H4 (cell line): ENCODE measurements at regions not wholly inside any gene's neighbourhood (a gene's known extent, or its start where the extent isn't known, plus 50 kb on each side); places are given as distances from the start of the nearest gene placed in this dataset.
"Not testable (repeated sequence)": the region's sequence is repeated elsewhere in the genome, so short reads cannot be mapped to it uniquely, and the experiment has no call there.

Experiments used
- DNase-seq: peaks from one replicate; pipeline ENCODE4 v3.0.0-alpha.2; 2015; ENCODE audit warnings: low spot score

DNA sequence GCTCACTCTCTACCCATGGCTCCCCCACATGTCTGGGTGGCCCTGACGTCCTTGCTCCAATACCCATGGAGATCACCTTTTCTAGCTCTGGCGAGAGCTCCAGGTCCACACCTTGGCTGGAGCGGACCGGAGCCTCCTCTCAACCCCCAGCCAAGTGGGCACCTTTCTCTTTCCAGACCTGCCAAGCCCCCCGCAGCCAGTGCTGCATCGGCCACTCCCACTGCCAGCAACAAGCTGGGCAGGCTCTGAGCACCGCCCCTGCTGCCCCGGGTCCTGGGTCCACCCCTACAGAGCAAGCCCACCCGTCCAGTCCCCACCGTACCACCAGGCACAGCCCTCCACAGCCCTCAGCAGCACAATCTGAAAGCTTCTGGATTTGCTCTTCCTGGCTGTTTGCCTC lies 98.2 kb upstream of the C14orf180 start:
- no peak for DNase-seq

DNA sequence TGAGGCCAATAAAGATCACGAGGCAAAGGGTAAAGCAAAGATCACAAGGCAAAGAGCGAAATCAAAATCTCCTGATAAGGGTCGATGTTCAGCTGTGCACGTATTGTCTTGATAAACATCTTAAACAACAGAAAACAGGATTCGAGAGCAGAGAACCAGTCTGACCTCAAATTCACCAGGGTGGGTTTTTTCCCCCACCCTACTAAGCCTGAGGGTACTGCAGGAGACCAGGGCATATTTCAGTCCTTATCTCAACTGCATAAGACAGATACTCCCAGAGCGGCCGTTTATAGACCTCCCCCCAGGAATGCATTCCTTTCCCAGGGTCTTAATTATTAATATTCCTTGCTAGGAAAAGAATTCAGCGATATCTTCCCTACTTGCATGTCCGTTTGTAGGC lies 97.5 kb upstream of the C14orf180 start:
- not testable (repeated sequence) for DNase-seq

DNA sequence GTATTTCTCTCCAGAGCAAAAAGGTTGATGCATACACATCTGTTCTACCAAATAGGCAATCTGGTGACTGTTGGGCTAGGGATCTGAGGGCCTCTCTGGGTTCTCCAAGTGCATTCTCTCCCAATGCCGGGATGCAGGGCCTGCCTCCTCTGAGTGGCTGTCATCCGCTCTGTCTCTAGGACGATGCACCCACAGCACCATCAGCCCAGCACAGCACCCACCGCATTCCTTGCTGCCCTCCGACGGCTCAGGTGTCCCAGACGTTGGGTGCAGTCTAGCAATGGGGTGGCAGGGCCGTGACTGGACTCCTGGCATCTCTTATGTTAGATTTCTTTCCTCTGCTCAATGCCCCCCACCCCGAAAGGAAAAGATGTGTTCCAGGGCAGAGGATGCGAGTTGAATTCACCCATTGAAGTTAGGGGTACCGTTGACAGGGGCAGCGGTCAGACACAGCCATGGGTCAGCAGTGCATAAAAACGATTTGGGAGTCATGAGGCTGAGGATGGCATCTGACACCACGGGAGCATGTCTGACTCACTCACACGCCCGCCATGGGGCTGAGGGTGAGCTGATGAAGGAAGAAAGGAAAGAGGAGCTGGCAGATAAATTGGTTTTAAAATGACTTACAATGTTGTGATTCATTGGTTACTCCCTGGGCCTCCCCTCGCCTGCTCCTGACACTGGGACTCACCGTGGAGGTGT lies 93.2 kb upstream of the C14orf180 start:
- no peak for DNase-seq

DNA sequence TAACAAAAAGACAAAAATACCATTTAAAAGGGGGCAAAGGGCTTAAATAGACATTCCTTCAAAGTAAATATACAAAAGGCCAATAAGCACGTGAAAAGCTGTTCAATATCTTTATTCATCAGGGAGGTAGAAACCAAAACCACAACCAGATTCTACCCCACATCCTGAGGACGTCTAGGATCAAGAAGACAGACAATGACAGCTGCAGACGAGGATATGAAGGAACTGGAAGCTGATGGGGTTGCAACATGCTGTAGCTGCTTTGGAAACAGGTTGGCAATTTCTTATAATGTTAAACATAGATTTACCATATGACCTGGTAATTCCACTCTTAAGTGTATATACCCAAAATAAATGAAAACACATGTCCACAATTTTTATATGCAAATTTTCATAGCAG lies 85.1 kb upstream of the C14orf180 start:
- no peak for DNase-seq

DNA sequence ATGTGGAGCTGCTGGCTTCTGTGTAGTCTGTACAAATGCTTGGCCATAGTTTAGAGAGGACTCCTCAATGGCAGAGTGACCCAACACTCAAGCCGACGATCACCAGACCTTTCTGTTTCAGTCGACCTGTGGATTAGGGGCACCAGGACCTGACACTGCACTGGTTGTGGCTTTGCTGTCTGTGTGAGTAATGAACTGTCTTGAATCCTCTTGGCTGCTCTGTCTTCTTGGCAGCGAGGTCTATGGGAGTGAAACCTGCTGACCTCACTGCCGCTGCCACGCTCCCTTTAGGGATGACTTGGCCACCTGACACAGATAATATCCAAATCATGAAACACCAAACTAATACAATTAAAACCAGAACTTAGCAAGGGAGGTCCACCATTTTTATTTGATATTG lies 83.5 kb upstream of the C14orf180 start:
- DNase-seq: no peak

DNA sequence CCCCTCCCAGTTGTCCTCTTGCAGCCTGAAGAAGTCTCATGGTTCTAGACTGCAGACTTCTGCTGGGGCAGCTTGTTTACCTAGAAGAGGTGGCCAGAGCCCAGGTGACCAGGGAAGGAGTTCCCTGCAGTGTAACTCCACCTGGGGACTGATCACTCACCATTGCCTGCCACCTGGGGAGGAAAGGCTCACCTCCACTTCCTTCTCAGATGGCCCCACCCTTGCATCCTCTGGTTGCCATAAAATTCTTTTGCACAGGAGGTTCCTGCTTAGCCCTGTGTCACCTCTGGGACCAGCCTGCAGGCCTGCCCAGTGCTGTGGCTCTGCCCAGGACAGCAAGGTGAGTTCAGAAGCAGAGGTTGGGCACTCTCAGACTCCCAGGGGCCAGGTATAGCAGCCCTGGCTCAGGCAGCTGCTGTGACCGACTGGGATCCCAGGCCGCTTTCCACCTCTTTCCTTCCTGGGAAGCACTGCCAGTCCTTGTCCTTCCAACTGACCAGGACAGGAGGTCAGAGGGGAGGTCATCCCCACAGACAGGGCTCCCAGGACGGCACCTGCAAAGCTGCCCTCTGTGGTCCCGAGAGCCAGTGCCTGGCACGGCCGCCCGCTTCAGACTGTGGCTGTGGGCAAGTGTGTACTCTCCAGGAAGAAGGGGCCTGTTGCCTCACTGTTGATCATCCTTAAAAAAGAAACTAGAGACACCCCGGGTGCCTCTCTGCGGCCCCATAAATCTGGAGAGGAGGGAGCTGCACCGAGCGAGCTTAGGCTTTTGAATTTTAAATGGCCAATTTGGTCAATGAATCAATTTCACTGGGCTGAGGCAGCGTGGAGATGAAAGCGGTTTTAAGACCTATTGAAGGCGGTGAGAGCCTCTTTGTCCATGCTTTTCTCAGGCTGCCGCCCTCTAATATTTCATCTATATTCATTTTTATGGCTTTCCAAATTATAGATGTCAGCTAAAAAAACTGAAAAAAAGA lies 79.5 kb upstream of the C14orf180 start:
- no peak for DNase-seq

DNA sequence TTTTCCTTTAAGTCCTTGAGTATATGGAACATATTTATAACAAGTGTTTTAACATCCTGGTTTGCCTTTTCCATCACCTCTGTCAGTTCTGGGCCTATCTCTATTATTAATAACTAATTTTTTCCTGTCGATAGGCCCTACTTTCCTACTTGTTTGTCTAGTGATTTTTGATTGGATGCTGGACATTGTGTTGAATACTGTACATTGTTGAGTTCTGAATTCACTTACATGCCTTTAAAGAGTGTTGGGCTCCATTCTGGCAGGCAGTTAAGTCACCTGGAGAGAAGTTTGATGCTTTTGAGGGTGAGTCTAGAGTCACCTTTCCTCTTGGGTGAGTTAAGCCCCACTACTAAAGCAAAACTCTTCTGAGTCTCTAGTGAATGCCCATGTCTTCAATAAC lies 77.5 kb upstream of the C14orf180 start:
- no peak for DNase-seq

DNA sequence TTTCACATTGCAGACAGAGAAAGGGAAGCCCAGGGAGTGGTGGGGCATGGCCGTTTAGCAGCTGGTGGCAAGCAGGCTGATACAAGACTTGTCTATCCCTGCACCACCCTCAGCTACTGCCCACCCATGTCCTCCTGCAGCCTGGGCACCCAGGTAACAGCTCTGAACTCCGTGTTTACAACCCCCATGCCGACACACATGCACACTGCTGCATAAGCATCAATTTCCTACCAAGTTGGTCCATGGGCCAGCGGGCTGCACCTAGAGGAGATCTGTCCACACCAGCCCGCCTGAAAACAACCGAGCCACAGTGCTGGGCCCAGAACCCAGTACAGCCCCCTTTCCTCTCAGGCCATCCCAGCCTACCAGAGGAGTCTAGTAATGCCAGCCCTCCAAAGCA lies 75.9 kb upstream of the C14orf180 start:
- DNase-seq: no peak

DNA sequence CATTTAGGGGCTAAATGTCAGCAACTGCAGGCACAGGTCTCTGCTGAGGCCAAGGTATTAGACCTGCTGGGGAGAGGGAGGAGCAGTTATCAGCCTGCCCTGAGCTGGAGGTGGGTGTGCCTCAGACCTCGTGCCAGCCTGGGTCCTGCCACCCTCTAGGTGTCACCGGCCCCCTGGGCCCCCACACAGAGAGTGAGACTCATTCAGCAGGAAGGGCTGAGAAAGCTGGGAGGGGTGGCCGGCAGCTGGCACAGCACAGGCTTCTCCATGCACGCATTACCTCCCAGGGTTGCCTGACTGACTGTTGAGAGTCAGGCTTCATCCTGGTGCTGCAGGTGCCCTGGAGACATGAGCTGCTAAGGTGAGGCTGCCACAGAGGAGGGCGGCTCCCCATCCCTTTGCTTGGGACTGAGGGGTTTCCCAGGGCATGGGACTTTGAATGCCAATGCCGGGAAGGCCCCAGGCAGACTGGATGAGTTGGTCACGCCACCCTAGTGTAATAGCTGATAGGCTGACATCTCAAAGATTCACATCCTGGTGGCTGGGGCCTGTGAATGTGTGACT lies 75.3 kb upstream of the C14orf180 start:
- DNase-seq: no peak

DNA sequence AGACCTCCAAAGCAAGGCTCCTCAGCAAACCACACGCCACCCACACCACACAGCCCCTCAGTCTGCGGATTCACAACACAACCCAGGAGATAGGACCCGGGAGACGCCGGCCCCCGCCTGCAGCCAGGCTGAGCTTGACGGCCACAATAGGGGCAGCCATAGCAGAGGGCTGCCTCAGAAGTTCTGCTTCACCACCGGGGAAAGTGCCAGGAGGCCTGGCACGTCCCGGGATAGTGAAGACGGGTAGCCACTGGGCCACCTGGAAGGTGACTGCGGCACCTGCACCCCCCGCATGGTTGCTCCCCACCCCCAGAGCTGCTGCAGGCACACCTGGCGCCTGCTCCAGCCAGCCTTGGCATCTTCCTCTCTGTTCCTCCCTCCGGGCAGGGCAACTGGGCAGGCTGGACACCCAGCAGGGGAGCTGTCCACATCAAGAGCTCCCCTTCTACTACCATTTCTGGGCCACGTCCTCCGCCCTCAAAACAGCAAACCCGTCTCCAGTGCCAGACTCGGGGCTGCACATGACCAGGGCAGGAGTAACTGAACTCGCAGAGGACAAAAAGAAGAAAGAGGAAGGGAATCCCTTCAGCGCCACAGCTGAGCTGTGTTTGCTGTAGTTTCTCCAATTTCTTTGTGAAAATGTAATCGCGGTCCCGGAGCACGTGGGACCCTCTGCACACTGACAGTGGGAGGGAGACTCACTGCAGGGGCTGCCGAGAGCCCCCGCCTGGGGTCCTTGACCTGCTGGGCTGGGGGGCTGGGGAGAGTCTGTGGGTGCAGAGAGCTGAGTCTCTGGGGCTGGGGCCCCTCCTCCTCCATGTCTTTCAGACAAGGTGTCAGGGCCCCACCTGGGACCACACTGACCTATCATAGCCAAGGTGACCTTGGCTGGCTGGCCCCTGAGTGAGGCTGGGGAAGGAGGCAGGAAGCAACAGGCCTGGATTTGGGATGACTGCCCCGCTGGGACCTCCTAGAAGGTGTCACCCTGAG lies 74.2 kb upstream of the C14orf180 start:
- no peak for DNase-seq

DNA sequence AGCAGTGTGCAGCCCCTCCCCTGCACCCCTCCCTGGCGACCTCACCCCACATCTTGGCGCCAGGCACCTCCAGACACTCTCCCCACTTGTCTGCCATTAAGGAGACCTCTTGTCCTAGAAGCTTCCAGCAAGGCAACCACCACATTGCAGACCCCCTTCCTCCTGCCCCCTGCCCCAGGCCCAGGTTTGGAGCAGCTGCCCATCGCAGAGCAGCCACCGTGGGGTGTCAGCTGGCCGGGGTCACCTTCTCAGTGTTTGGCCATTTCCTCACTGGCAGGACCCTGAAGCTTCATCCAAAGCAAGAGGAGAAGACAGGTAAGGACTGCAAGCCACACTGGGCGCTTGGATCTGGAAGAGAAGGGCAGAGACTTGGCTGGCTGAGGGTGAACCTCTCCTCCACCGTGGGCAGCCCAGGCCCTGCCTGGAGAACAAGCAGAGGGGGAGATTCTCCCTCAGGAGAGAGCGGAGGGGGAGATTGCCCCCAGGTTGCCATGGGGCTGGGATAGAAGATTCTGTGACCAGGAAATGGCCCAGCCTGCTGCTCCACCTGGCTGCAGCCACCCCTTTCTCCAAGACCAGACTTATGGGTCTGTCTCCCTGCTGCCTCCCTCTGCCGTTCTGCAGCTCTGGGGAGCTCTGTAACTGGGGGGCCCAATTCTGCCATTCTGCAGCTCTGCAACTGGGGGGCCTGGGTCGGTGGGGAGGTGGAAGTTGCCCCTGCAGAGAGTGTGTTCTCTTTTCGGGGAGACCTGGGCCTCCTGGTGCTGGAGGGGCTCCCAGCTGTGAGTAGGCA lies 72.9 kb upstream of the C14orf180 start:
- DNase-seq: no peak

DNA sequence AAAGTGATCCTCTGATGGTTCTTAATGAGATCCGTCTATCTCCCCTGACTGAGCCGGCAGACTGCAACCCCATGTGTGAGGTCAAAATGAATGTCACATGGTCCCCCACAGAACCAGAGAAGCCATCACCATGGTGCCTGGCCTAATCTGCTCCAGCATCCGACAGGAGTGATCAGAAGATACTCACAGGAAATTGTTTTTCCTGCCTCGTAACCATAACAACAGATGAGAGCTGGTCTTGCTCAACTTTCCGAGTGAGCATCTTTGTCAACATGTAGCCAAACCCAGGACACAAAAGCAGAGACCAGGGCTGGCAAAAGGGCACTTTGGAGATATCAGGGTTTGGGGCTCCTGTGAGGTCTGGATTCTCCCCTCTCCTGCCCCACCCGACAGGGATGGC lies 72.1 kb upstream of the C14orf180 start:
- no peak for DNase-seq

DNA sequence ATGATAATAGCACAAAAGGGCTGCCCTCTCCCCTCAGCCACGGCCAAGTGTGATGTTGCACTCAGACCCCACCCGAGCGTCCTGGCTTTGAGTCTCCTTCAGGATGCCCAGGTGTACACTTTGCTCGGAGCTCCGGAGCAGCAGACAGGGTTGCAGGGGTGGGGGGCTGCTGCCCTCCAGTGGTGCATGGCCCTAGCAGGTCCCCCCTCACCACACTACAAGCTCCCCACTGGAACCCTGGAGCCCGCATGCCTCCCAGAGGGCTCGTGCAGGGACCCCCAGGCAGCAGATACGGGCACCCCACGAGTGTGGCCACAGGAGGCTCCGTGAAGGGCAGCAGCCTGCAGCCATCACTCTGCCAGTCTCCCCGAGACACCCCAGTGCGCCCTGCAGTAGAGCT lies 69.9 kb upstream of the C14orf180 start:
- no peak for DNase-seq

DNA sequence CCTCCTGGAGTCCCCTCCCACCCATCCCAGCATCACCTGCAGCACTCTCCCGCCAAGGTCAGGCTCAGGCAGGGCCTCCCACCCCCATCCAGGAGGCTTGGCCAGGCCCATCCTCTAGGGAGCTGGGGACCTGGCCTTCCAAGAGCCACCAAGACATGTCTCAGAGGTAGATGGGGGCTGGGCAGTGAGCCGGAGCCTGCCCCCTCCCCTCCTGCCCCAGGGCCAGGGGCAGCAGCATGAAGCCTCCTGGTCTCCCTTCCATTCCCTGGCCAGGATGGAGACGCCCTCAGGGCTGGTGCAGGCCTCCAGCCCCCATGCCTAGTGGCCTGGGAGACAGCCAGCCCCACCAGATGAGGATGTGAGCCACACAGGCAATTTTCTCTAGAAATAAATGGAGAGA lies 69.3 kb upstream of the C14orf180 start:
- DNase-seq: no peak

DNA sequence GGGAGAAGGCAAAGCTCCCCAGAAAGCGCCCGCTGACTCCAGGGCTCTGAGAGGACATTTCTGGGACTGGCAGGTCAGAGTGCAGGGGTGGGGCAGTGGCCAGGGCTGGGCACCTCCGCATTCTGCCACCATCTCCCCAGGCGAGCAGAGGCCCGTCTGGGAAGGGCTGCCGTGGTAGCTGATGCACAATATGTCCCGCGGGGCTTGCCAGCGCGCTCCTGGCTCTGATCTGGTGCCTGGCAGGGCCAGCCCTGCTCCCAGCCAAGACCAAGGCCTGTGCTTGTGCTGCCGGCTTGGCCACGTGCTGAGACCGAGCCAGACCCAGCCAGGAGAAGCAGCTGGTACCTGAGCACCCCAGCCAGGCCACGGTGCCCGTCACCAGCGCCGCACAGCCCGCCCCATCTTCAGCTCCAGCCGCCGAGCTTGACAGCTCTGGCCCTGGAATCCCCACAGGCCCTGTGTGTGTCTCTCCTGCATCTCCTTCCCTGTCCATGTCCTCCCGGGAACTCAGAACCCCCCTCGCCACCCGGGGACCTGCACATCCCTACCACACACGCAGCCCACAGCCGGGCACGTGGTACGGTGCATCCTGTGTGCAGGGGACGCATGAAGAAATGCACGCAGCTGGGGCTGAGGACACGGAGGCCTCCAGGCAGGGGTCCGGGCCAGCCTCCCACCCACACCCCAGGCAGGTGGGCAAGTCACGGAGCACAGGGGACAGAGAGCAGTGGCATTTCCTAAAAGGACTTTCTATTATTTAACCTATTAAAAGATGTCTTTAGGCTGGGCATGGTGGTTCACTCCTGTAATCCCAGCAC lies 68.6 kb upstream of the C14orf180 start:
- no peak for DNase-seq

DNA sequence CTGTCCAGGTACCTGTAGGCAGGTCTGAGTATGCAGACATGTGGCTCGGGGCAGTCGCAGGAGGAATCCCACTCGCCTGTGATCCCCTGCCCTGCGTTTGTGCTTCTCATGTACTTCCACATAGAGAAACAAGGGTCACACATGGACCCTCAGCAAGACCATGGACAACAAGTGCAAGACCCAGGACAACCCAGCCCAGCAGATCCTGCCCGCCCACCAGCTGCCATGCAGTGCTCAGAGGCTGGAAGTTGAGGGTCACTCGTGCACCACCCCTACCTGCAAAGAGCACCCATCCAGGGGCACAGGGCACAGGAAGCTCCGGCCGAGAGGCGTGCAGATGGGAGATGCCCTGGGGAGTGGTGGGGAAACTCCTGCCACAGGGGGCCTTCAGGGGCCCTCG lies 67.5 kb upstream of the C14orf180 start:
- no peak for DNase-seq

DNA sequence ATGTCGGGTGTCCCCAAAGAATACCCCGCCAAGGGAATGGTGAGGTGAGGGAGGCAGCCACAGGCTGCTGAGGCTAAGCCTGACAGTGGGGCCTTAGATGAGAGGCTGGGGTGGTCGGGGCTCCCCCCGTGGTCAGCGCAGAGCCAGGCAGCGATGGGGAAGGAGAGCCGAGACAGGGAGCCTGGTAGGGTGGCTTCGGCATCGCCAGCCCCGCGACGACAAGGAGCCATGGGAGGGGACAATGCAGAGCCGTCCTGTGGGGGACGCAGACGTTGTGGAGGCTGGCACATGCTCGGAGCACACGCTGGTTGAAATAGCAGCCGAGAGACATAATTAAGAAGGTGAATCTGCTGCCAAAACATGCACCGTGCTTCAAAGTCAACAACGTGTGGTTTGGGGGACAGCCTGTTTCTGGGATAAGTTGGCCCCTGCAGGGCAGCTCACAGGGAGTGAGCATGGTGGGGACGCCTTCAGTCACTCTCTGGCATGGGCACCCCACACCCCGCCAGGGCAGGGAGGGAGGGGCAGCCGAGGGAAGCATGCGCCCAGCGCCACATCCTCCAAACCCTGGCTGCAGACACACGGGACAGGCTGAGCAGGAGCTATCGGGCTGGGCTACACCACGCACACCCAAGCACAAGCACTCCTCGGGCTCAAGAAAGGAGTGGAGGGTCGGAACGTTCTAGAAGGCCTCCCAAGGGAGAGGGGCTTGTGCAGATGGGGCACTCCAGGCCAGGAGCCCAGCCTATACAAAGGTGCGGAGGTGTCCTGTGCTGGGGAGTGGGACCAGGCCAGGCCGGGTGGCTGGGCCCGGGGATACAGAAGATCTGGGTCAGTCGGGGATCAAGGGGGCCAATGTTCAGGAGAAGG lies 66.6 kb upstream of the C14orf180 start:
- no peak for DNase-seq

DNA sequence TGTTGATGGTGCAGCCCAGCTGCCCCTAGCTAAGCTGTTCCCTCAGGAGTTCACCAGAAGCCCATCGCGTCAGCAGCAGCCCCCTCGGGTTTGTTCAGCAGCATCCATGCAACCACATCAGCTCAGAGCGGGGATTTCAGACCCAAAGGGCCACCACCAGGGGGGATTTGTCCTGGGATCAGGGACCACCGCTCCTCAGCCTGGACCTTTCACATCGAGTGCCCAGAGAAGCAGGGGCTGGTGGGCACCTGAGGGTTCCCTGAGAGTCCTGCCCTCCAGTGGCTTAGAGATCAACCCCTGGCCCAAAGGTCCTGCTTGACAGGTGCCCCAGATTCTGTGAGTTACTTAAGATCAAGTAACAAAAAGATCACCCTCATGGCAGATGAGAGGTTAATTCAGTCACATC lies 65.9 kb upstream of the C14orf180 start:
- no peak for DNase-seq
